H9 (cell line): ENCODE measurements at regions not wholly inside any gene's neighbourhood (a gene's known extent, or its start where the extent isn't known, plus 50 kb on each side); places are given as distances from the start of the nearest gene placed in this dataset.

ENCODE experiments used
- DNase-seq: peaks from one replicate; pipeline ENCODE4 v3.0.0-alpha.2; 2017
- H2AFZ ChIP-seq: one replicate; pipeline ENCODE4 v1.6.1; 2013; ENCODE audit warnings: mild to moderate bottlenecking, low read length, control low read depth, moderate library complexity
- H2AK5ac ChIP-seq: 2 replicates; pipeline ENCODE4 v1.6.1; 2013; ENCODE audit warnings: low read length, control low read depth, mixed read lengths; ENCODE audit not compliant: insufficient read length
- H2BK120ac ChIP-seq: one replicate; pipeline ENCODE4 v1.6.1; 2013; ENCODE audit warnings: low read depth, mild to moderate bottlenecking, low read length, control low read depth, inconsistent platforms; ENCODE audit not compliant: poor library complexity, severe bottlenecking
- H2BK12ac ChIP-seq: 2 replicates; pipeline ENCODE4 v1.6.1; 2013; ENCODE audit warnings: low read length, control low read depth, mixed read lengths, low read depth; ENCODE audit not compliant: insufficient read length
- H2BK15ac ChIP-seq: 2 replicates; pipeline ENCODE4 v1.6.1; 2013; ENCODE audit warnings: low read depth, low read length, control low read depth
- H2BK20ac ChIP-seq: one replicate; pipeline ENCODE4 v1.6.1; 2013; ENCODE audit warnings: low read depth, mild to moderate bottlenecking, low read length, control low read depth, inconsistent platforms; ENCODE audit not compliant: poor library complexity, severe bottlenecking
- H2BK5ac ChIP-seq: 2 replicates; pipeline ENCODE4 v1.6.1; 2013; ENCODE audit warnings: low read length, control low read depth, mixed read lengths; ENCODE audit not compliant: insufficient read length
- H3K14ac ChIP-seq: 2 replicates; pipeline ENCODE4 v1.6.1; 2013; ENCODE audit warnings: low read length, control low read depth; ENCODE audit not compliant: insufficient read depth
- H3K18ac ChIP-seq: 2 replicates; pipeline ENCODE4 v1.6.1; 2013; ENCODE audit warnings: low read depth, mild to moderate bottlenecking, mixed read lengths, low read length, control low read depth; ENCODE audit not compliant: insufficient read length
- H3K23ac ChIP-seq: 2 replicates; pipeline ENCODE4 v1.6.1; 2013; ENCODE audit warnings: low read length, control low read depth, mixed read lengths, low read depth; ENCODE audit not compliant: insufficient read length
- H3K23me2 ChIP-seq: 2 replicates; pipeline ENCODE4 v1.6.1; 2013; ENCODE audit warnings: low read depth, mild to moderate bottlenecking, mixed read lengths, low read length, control low read depth; ENCODE audit not compliant: insufficient read length, poor library complexity, severe bottlenecking
- H3K27ac ChIP-seq: 2 replicates; pipeline ENCODE4 v1.5.1; 2013; ENCODE audit warnings: low read length, control low read depth, mixed read lengths, low read depth; ENCODE audit not compliant: insufficient read length
- H3K27me3 ChIP-seq: 2 replicates; pipeline ENCODE4 v1.6.1; 2013; ENCODE audit warnings: low read length, control low read depth, inconsistent platforms; ENCODE audit not compliant: insufficient read depth
- H3K4ac ChIP-seq: 2 replicates; pipeline ENCODE4 v1.6.1; 2013; ENCODE audit warnings: low read depth, mild to moderate bottlenecking, control low read depth, inconsistent platforms, low read length, moderate library complexity
- H3K4me1 ChIP-seq: 2 replicates; pipeline ENCODE4 v1.6.1; 2013; ENCODE audit warnings: low read length, control low read depth, inconsistent platforms; ENCODE audit not compliant: insufficient read depth
- H3K4me2 ChIP-seq: 2 replicates; pipeline ENCODE4 v1.6.1; 2013; ENCODE audit warnings: low read length, control low read depth, mixed read lengths; ENCODE audit not compliant: insufficient read length, insufficient read depth
- H3K56ac ChIP-seq: 2 replicates; pipeline ENCODE4 v1.6.1; 2013; ENCODE audit warnings: low read depth, mild to moderate bottlenecking, mixed read lengths, low read length, control low read depth; ENCODE audit not compliant: insufficient read length
- H3K79me1 ChIP-seq: 2 replicates; pipeline ENCODE4 v1.6.1; 2013; ENCODE audit warnings: low read depth, mild to moderate bottlenecking, moderate library complexity, low read length, control low read depth, inconsistent platforms; ENCODE audit not compliant: insufficient read depth, poor library complexity, severe bottlenecking
- H3K79me2 ChIP-seq: 2 replicates; pipeline ENCODE4 v1.6.1; 2013; ENCODE audit warnings: low read length, control low read depth, inconsistent platforms; ENCODE audit not compliant: insufficient read depth
- H3K9ac ChIP-seq: 2 replicates; pipeline ENCODE4 v1.6.1; 2013; ENCODE audit warnings: low read length, control low read depth, mixed read lengths; ENCODE audit not compliant: insufficient read length; ENCODE audit errors: extremely low read depth
- H3K9me3 ChIP-seq: one replicate; pipeline ENCODE4 v1.6.1; 2013; ENCODE audit warnings: low read depth, low read length, inconsistent platforms; ENCODE audit not compliant: control insufficient read depth
- H3T11ph ChIP-seq: one replicate; pipeline ENCODE4 v1.6.1; 2013; ENCODE audit warnings: mild to moderate bottlenecking, low read length, control low read depth, inconsistent platforms
- H4K20me1 ChIP-seq: one replicate; pipeline ENCODE4 v1.6.1; 2013; ENCODE audit not compliant: control insufficient read depth, insufficient read length, insufficient read depth
- H4K5ac ChIP-seq: 2 replicates; pipeline ENCODE4 v1.6.1; 2013; ENCODE audit warnings: low read depth, mild to moderate bottlenecking, mixed read lengths, low read length, control low read depth; ENCODE audit not compliant: insufficient read length
- H4K8ac ChIP-seq: replicated peaks from 2 replicates; pipeline ENCODE4 v1.6.1; 2013; ENCODE audit warnings: low read length, control low read depth, mixed read lengths, low read depth; ENCODE audit not compliant: insufficient read length
- H4K91ac ChIP-seq: 2 replicates; pipeline ENCODE4 v1.6.1; 2013; ENCODE audit warnings: low read depth, mild to moderate bottlenecking, moderate library complexity, mixed read lengths, low read length, control low read depth; ENCODE audit not compliant: insufficient read length
- H3K27ac Mint-ChIP-seq, 3 experiments: 2 replicates in 2 of 3; 3 replicates in 1 of 3; pipeline ENCODE4 v1.8.0; 2020 to 2021; ENCODE audit warnings: mixed read lengths in 3 of 3, mild to moderate bottlenecking in 1 of 3, moderate library complexity in 1 of 3
- H3K27me3 Mint-ChIP-seq: 2 replicates; pipeline ENCODE4 v1.8.0; 2021; ENCODE audit warnings: low read depth, mild to moderate bottlenecking, moderate library complexity, mixed read lengths
- H3K36me3 Mint-ChIP-seq, 3 experiments: 2 replicates in 2 of 3; 3 replicates in 1 of 3; pipeline ENCODE4 v1.8.0; 2020 to 2021; ENCODE audit warnings: low read depth in 3 of 3, mixed read lengths in 3 of 3; ENCODE audit not compliant: insufficient read depth in 1 of 3
- H3K4me1 Mint-ChIP-seq, 2 experiments: 2 replicates each; pipeline ENCODE4 v1.8.0; 2020; ENCODE audit warnings: mixed read lengths in 2 of 2
- H3K4me3 Mint-ChIP-seq, 2 experiments: 2 replicates in 1 of 2; 3 replicates in 1 of 2; pipeline ENCODE4 v1.8.0; 2020 to 2021; ENCODE audit warnings: mild to moderate bottlenecking in 2 of 2, mixed read lengths in 2 of 2, moderate library complexity in 1 of 2
- H3K9me3 Mint-ChIP-seq, 2 experiments: 2 replicates in 1 of 2; 3 replicates in 1 of 2; pipeline ENCODE4 v1.8.0; 2020; ENCODE audit warnings: mild to moderate bottlenecking in 2 of 2, mixed read lengths in 2 of 2, moderate library complexity in 1 of 2
- CTCF ChIP-seq: fragments of 200-600 bp; sonication (generic); conservative IDR thresholded peaks from 3 replicates; pipeline ENCODE4 v1.8.0; 2021; ENCODE audit warnings: antibody characterized with exemption, mild to moderate bottlenecking
- WGBS: extraction: QIAGEN DNeasy Blood & Tissue Kit; methylation state at CpG from one replicate; pipeline ENCODE4 v1.1.7; 2013; ENCODE audit warnings: missing lambda C conversion rate, low lambda C conversion rate, mixed read lengths; ENCODE audit not compliant: insufficient read length; ENCODE audit errors: extremely low coverage; 5-methylcytosine and 5-hydroxymethylcytosine counted together

- Histone ChIP-seq H3K23me2 (no peaks in the 10 kb centered on the region), H3K4me2 (no peak overlapping the region), H2BK120ac (no peak overlapping the region), H2BK20ac (no peak overlapping the region), H2BK12ac (no peak overlapping the region), H4K5ac (no peak overlapping the region), H2BK5ac (no peak overlapping the region), H3K27ac (no peak overlapping the region), H2AFZ (no peak overlapping the region), H3K27me3 (no peaks in the 10 kb centered on the region), H3K79me2 (no peaks in the 10 kb centered on the region), H3K79me1 (no peaks in the 10 kb centered on the region), H3K56ac (no peak overlapping the region), H3K9ac (no peak overlapping the region), H3K23ac (no peak overlapping the region), H3K18ac (no peak overlapping the region), H2AK5ac (no peak overlapping the region), H3K4ac (no peak overlapping the region), H3K9me3 (no peaks in the 10 kb centered on the region), H3K14ac (no peak overlapping the region), H4K91ac (no peak overlapping the region), H4K8ac (no peak overlapping the region), H2BK15ac (no peak overlapping the region), H3K4me1 (peaks cover 5% of the 10 kb centered on the region; the same call in 1 of the 2 replicates), H4K20me1 (no peaks in the 10 kb centered on the region), H3T11ph (no peak overlapping the region)
- no CpG with 5 or more reads among the region's 5 CpGs for WGBS
- no peak for TF ChIP-seq CTCF
- DNase-seq = no peak
- no peak overlapping the region for H3K27ac Mint-ChIP-seq
- no peaks in the 10 kb centered on the region for H3K9me3 Mint-ChIP-seq
- H3K36me3 Mint-ChIP-seq = no peaks in the 10 kb centered on the region; a peak in 1 of 7 replicates
- no peak overlapping the region for H3K4me3 Mint-ChIP-seq
- peaks cover 3% of the 10 kb centered on the region; the same call in 1 of the 2 replicates for H3K27me3 Mint-ChIP-seq
- peaks cover 15 to 24% of the 10 kb centered on the region in 2 experiments for H3K4me1 Mint-ChIP-seq
Measured at GRCh38 chr16:79265196-79265595, 335.3 kb downstream of the MAF start.
